Keratinocyte (primary cell): ENCODE measurements at regions not wholly inside any gene's neighbourhood (a gene's known extent, or its start where the extent isn't known, plus 50 kb on each side); places are given as distances from the start of the nearest gene placed in this dataset.

Source experiments
- DNase-seq: peaks from one replicate; pipeline ENCODE4 v3.0.0-alpha.2; 2011; ENCODE audit warnings: low read depth, missing footprints, low spot score
- FAIRE-seq: peaks from 2 replicates; lab custom pipeline; 2011; peaks lifted over from hg19 to GRCh38; lab: Jason Lieb, UNC
- H2AFZ ChIP-seq: 2 replicates; pipeline ENCODE4 v1.6.0; 2012; ENCODE audit warnings: low read length, control low read depth, inconsistent platforms; ENCODE audit not compliant: control insufficient read depth
- H3K27ac ChIP-seq: 2 replicates; pipeline ENCODE4 v1.5.1; 2011; ENCODE audit warnings: low read length; ENCODE audit not compliant: control insufficient read depth, insufficient read depth
- H3K27me3 ChIP-seq: 3 replicates; pipeline ENCODE4 v1.6.0; 2011; ENCODE audit warnings: low read length; ENCODE audit not compliant: control insufficient read depth, insufficient read depth; ENCODE audit errors: extremely low read depth
- H3K36me3 ChIP-seq, 2 experiments: 2 replicates in 1 of 2; 3 replicates in 1 of 2; pipeline ENCODE4 v1.5.1; 2011; ENCODE audit warnings: low read length in 2 of 2, mild to moderate bottlenecking in 1 of 2; ENCODE audit not compliant: control insufficient read depth in 2 of 2, insufficient read depth in 2 of 2; ENCODE audit errors: extremely low read depth in 1 of 2
- H3K4me1 ChIP-seq: 3 replicates; pipeline ENCODE4 v1.5.1; 2011; ENCODE audit warnings: low read length; ENCODE audit not compliant: control insufficient read depth, insufficient read depth; ENCODE audit errors: extremely low read depth
- H3K4me2 ChIP-seq: 3 replicates; pipeline ENCODE4 v1.6.0; 2011; ENCODE audit warnings: low read depth, low read length; ENCODE audit not compliant: control insufficient read depth, insufficient read depth; ENCODE audit errors: extremely low read depth
- H3K4me3 ChIP-seq, 3 experiments: fragments of 200-600 bp in 1 of 3; sonication (generic) in 1 of 3; 2 replicates in 2 of 3; 3 replicates in 1 of 3; pipeline ENCODE4 v1.5.1; 2011 to 2016; ENCODE audit warnings: low read length in 3 of 3, mild to moderate bottlenecking in 3 of 3, control low read depth in 2 of 3, inconsistent platforms in 1 of 3, low read depth in 1 of 3, mixed read lengths in 1 of 3, mixed run types in 1 of 3, moderate library complexity in 1 of 3; ENCODE audit not compliant: control insufficient read depth in 2 of 3, insufficient read depth in 2 of 3; ENCODE audit errors: extremely low read depth in 1 of 3
- H3K79me2 ChIP-seq: 2 replicates; pipeline ENCODE4 v1.6.0; 2012; ENCODE audit warnings: low read length; ENCODE audit not compliant: control insufficient read depth, insufficient read depth
- H3K9ac ChIP-seq: 3 replicates; pipeline ENCODE4 v1.6.0; 2011; ENCODE audit warnings: low read length; ENCODE audit not compliant: control insufficient read depth, insufficient read depth; ENCODE audit errors: extremely low read depth
- H3K9me1 ChIP-seq: 3 replicates; pipeline ENCODE4 v1.6.0; 2011; ENCODE audit warnings: low read length; ENCODE audit not compliant: control insufficient read depth, insufficient read depth; ENCODE audit errors: extremely low read depth
- H3K9me3 ChIP-seq: 2 replicates; pipeline ENCODE4 v1.5.1; 2012; ENCODE audit warnings: low read depth, low read length; ENCODE audit not compliant: control insufficient read depth
- H4K20me1 ChIP-seq: 3 replicates; pipeline ENCODE4 v1.6.0; 2011; ENCODE audit warnings: low read length; ENCODE audit not compliant: control insufficient read depth, insufficient read depth; ENCODE audit errors: extremely low read depth
- EZH2 ChIP-seq: IDR thresholded peaks from one replicate; pipeline ENCODE4 v1.6.1; 2012; ENCODE audit warnings: inconsistent platforms, mild to moderate bottlenecking, low read length, moderate library complexity
- dilution Hi-C: fragments of 300-500 bp; cut with MboI; formaldehyde crosslinking; loops from one replicate; pipeline ENCODE4 v1.7.0; 2020; ENCODE audit warnings: low sequenced_read_pairs; ENCODE audit not compliant: extremely low pct_ligation_motif_present
- TF ChIP-seq, protein P1 (sequence below), 3 experiments: IDR thresholded peaks in 1 of 3; conservative IDR thresholded peaks in 1 of 3; optimal IDR thresholded peaks in 1 of 3; 2 replicates in 2 of 3; 3 replicates in 1 of 3; pipeline versions ENCODE3 to v1.5.1; 2011; ENCODE audit warnings: low read length in 3 of 3, mild to moderate bottlenecking in 3 of 3, moderate library complexity in 2 of 3, control low read depth in 1 of 3, inconsistent platforms in 1 of 3; ENCODE audit not compliant: insufficient read depth in 2 of 3; ENCODE audit errors: extremely low read depth in 1 of 3

DNA sequence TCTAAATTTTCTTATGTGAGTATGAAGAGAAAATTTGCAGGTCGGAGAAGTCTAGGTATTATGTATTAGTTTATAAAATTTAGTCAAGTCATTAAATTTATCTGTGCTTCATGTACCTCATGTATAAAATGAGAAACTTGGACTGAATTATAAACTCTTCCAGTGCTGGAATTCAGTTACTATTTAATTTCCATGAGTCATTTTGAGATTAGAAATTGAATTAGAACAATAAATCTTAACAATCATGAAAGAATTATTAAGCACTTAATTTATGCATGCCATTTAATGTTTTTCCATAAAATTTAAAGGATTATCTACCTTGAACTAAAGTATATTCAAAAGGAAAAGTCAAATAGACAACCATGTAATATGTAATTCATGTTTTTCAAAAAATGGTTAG, 195.8 kb downstream of the MAD2L1 start:
- Histone ChIP-seq H3K9ac (no peak overlapping the region), H4K20me1 (no peaks in the 10 kb centered on the region), H3K27me3 (no peaks in the 10 kb centered on the region), H3K36me3 (no peaks in the 10 kb centered on the region), H2AFZ (no peak overlapping the region), H3K4me2 (no peak overlapping the region), H3K4me1 (no peaks in the 10 kb centered on the region), H3K9me1 (no peaks in the 10 kb centered on the region), H3K9me3 (no peaks in the 10 kb centered on the region), H3K4me3 (no peak overlapping the region), H3K27ac (no peak overlapping the region), H3K79me2 (no peaks in the 10 kb centered on the region)
- TF ChIP-seq EZH2: no peak
- TF ChIP-seq, protein P1, sequence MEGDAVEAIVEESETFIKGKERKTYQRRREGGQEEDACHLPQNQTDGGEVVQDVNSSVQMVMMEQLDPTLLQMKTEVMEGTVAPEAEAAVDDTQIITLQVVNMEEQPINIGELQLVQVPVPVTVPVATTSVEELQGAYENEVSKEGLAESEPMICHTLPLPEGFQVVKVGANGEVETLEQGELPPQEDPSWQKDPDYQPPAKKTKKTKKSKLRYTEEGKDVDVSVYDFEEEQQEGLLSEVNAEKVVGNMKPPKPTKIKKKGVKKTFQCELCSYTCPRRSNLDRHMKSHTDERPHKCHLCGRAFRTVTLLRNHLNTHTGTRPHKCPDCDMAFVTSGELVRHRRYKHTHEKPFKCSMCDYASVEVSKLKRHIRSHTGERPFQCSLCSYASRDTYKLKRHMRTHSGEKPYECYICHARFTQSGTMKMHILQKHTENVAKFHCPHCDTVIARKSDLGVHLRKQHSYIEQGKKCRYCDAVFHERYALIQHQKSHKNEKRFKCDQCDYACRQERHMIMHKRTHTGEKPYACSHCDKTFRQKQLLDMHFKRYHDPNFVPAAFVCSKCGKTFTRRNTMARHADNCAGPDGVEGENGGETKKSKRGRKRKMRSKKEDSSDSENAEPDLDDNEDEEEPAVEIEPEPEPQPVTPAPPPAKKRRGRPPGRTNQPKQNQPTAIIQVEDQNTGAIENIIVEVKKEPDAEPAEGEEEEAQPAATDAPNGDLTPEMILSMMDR (optimal IDR thresholded peaks at IDR 0.05 in 1 of 3, IDR thresholded peaks at IDR 0.05 in 1 of 3, conservative IDR thresholded peaks at IDR 0.05 in 1 of 3; ENCODE audit: extremely low read depth in 1 of 3, insufficient read depth in 2 of 3, low read length in 3 of 3): no peak
- DNase-seq (no peak), FAIRE-seq (no peak)
- dilution Hi-C loops: no loop called here

DNA sequence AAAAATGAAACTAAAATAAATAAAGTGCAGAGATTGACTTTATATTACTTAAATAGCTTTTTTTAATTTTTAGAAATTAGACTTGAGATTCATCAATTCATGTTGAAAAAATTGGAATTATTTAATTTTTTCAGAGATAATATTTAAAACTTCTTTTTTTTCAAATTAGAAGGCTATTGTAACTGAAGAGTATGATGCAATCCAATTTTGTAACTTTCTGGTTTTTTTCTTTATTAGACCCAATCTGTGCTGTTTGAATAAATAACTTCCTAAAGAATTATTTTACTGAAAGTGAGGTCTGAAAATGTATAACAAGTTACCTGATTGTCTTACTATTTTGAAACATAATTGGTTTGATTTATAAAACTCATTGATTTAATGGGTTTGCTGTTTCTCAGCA, 200.9 kb downstream of the MAD2L1 start:
- Histone ChIP-seq H3K36me3 (no peaks in the 10 kb centered on the region), H3K4me1 (no peaks in the 10 kb centered on the region), H3K4me2 (no peak overlapping the region), H3K79me2 (no peaks in the 10 kb centered on the region), H3K9me1 (no peaks in the 10 kb centered on the region), H3K4me3 (no peak overlapping the region), H2AFZ (no peak overlapping the region), H3K9ac (no peak overlapping the region), H4K20me1 (no peaks in the 10 kb centered on the region), H3K27me3 (no peaks in the 10 kb centered on the region), H3K27ac (no peak overlapping the region), H3K9me3 (no peaks in the 10 kb centered on the region)
- dilution Hi-C loops: no loop called here
- FAIRE-seq (no peak), DNase-seq (no peak)
- no peak for TF ChIP-seq EZH2
- TF ChIP-seq, protein P1 (optimal IDR thresholded peaks at IDR 0.05 in 1 of 3, IDR thresholded peaks at IDR 0.05 in 1 of 3, conservative IDR thresholded peaks at IDR 0.05 in 1 of 3; ENCODE audit: extremely low read depth in 1 of 3, insufficient read depth in 2 of 3, low read length in 3 of 3): no peak
